ENCODE measurements at regions not wholly inside any gene's neighbourhood (a gene's known extent, or its start where the extent isn't known, plus 50 kb on each side); places are given as distances from the start of the nearest gene placed in this dataset.

GRCh38 chr20:19876828-19877460 is 118.9 kb downstream of the RIN2 start:
- TF ChIP-seq EZH2phosphoT487 (IDR thresholded peaks at IDR 0.05; ENCODE audit: low read depth) (no peak), CTCF (IDR thresholded peaks at IDR 0.05; ENCODE audit: low read depth, low read length) (no peak)
